Neural progenitor cell (in vitro differentiated cells): ENCODE measurements at regions not wholly inside any gene's neighbourhood (a gene's known extent, or its start where the extent isn't known, plus 50 kb on each side); places are given as distances from the start of the nearest gene placed in this dataset.

Source experiments
- CTCF ChIP-seq: fragments of 200-600 bp; sonication (generic); IDR thresholded peaks from 2 replicates; pipeline ENCODE4 v1.5.1; 2017; ENCODE audit warnings: antibody characterized with exemption, mild to moderate bottlenecking
- EZH2 ChIP-seq: fragments of 200-600 bp; sonication (generic); IDR thresholded peaks from 2 replicates; pipeline ENCODE4 v1.6.1; 2017; ENCODE audit warnings: antibody characterized with exemption, mild to moderate bottlenecking, moderate library complexity

DNA sequence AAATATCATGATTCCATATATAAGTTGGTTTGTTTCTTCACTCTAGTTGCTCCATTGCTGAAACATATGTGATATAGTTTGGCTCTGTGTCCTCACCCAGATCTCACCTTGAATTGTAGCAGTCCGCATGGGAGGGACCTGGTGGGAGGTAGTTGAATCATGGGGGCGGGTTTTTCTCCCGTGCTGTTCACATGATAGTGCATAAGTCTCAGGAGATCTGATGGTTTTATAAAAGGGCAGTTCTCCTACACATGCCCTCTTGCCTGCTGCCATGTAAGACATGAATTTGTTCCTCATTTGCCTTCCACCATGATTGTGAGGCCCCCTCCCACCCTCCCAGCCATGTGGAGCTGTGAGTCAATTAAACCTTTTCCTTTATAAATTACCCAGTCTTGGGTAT is 915.5 kb downstream of the KCNJ2 start:
- TF ChIP-seq CTCF (no peak), EZH2 (no peak)
